Breast epithelium (tissue), 4 donors: ENCODE measurements at regions not wholly inside any gene's neighbourhood (a gene's known extent, or its start where the extent isn't known, plus 50 kb on each side); places are given as distances from the start of the nearest gene placed in this dataset.
A peak's percentile ranks its signal among the peaks of the same experiment; 100 is the strongest.

Source experiments
- DNase-seq, 2 donors: peaks; one replicate each; pipeline ENCODE4 v3.0.0-alpha.2; 2019; ENCODE audit warnings: low spot score in 2 of 2
- H3K27ac ChIP-seq, 2 donors: fragments of 200-600 bp; sonication (generic) in 1 of 2; one replicate each; pipeline ENCODE4 v1.5.1; 2016 to 2019; ENCODE audit warnings: mild to moderate bottlenecking in 1 of 2
- H3K27me3 ChIP-seq, 2 donors: fragments of 200-600 bp; sonication (generic) in 1 of 2; one replicate each; pipeline versions ENCODE4 v1.5.1 to v1.6.0; 2017 to 2019; ENCODE audit warnings: control low read depth in 1 of 2, mild to moderate bottlenecking in 1 of 2
- H3K36me3 ChIP-seq: fragments of 200-600 bp; one replicate; pipeline ENCODE4 v1.5.1; 2019
- H3K4me1 ChIP-seq, 2 donors: fragments of 200-600 bp; sonication (generic); one replicate each; pipeline ENCODE4 v1.5.1; 2016 to 2019; ENCODE audit warnings: control low read depth in 1 of 2
- H3K4me3 ChIP-seq, 3 donors: fragments of 200-600 bp; sonication (generic); 1 replicate in 2 of 3; 2 replicates in 1 of 3; pipeline ENCODE4 v1.5.1; 2016 to 2019; ENCODE audit warnings: mild to moderate bottlenecking in 3 of 3, moderate library complexity in 2 of 3
- H3K9me3 ChIP-seq, 2 donors: fragments of 200-600 bp; sonication (generic) in 1 of 2; one replicate each; pipeline ENCODE4 v1.5.1; 2016 to 2019; ENCODE audit warnings: control low read depth in 1 of 2
- CTCF ChIP-seq, 3 donors: fragments of 450-650 bp; IDR thresholded peaks; one replicate each; pipeline ENCODE4 v1.5.1; 2016 to 2017; ENCODE audit warnings: antibody characterized with exemption in 3 of 3, mild to moderate bottlenecking in 3 of 3, moderate library complexity in 3 of 3
- POLR2A ChIP-seq: fragments of 450-650 bp; IDR thresholded peaks from one replicate; pipeline ENCODE4 v1.6.1; 2016; ENCODE audit warnings: antibody characterized with exemption, mild to moderate bottlenecking, moderate library complexity
- POLR2AphosphoS5 ChIP-seq, 3 donors: sonication (generic); formaldehyde crosslinking; IDR thresholded peaks; one replicate each; pipeline ENCODE4 v1.6.1; 2017; ENCODE audit warnings: antibody characterized with exemption in 3 of 3
- intact Hi-C: fragments of 100-400 bp; cut with DNase I; formaldehyde crosslinking; loops from one replicate; pipeline ENCODE4 v1.15.1; 2023; ENCODE audit warnings: low total_unique reads

GRCh38 chr2:2580341-2580740 lies 249.3 kb upstream of the MYT1L start:
- H3K4me3 ChIP-seq, result no peak overlapping the region
- intact Hi-C loops, result loop anchor here (5.0 kb wide), 1 partner anchor 618 kb away; no protein-coding TSS in a partner anchor
- H3K27ac ChIP-seq, result no peak overlapping the region
- no peaks in the 10 kb centered on the region for H3K4me1 ChIP-seq
- no peaks in the 10 kb centered on the region for H3K9me3 ChIP-seq
- DNase-seq, result no peak
- peaks cover 0 to 19% of the 10 kb centered on the region in 2 donors for H3K27me3 ChIP-seq
- TF ChIP-seq CTCF (IDR thresholded peaks at IDR 0.05) (no peak), POLR2A (no peak), POLR2AphosphoS5 (IDR thresholded peaks at IDR 0.05) (no peak)
- no peaks in the 10 kb centered on the region for H3K36me3 ChIP-seq

- no peaks in the 10 kb centered on the region for H3K36me3 ChIP-seq
- TF ChIP-seq CTCF (IDR thresholded peaks at IDR 0.05) (no peak), POLR2A (no peak), POLR2AphosphoS5 (IDR thresholded peaks at IDR 0.05) (no peak)
- H3K9me3 ChIP-seq, result no peaks in the 10 kb centered on the region
- DNase-seq, result no peak
- intact Hi-C loops, result loop anchor here (5.0 kb wide), 1 partner anchor 618 kb away; no protein-coding TSS in a partner anchor
- no peak overlapping the region for H3K4me3 ChIP-seq
- H3K27ac ChIP-seq, result no peak overlapping the region
- peaks cover 0 to 19% of the 10 kb centered on the region in 2 donors for H3K27me3 ChIP-seq
- no peaks in the 10 kb centered on the region for H3K4me1 ChIP-seq
Observed at GRCh38 chr2:2579814-2580213, 248.7 kb upstream of the MYT1L start.

GRCh38 chr2:2577407-2577831 lies 246.3 kb upstream of the MYT1L start:
- H3K9me3 ChIP-seq, result no peaks in the 10 kb centered on the region
- no peaks in the 10 kb centered on the region for H3K4me1 ChIP-seq
- DNase-seq, result no peak
- no peak overlapping the region for H3K27ac ChIP-seq
- H3K4me3 ChIP-seq, result no peak overlapping the region
- H3K27me3 ChIP-seq, result peaks cover 0 to 14% of the 10 kb centered on the region in 2 donors
- TF ChIP-seq POLR2AphosphoS5 (IDR thresholded peaks at IDR 0.05), result no peak
- no peak for TF ChIP-seq POLR2A
- TF ChIP-seq CTCF (IDR thresholded peaks at IDR 0.05), result no peak
- H3K36me3 ChIP-seq, result no peaks in the 10 kb centered on the region
- intact Hi-C loops, result no loop called here

GRCh38 chr2:2575870-2576386 lies 244.9 kb upstream of the MYT1L start:
- Histone ChIP-seq H3K4me1 (no peaks in the 10 kb centered on the region), H3K36me3 (no peaks in the 10 kb centered on the region), H3K27me3 (peaks cover 0 to 3% of the 10 kb centered on the region in 2 donors), H3K27ac (no peak overlapping the region), H3K4me3 (no peak overlapping the region), H3K9me3 (no peaks in the 10 kb centered on the region)
- intact Hi-C loops, result no loop called here
- DNase-seq, result peak in 1 of 2 donors; percentile 12
- TF ChIP-seq POLR2A (no peak), CTCF (IDR thresholded peaks at IDR 0.05) (no peak), POLR2AphosphoS5 (IDR thresholded peaks at IDR 0.05) (no peak)

- Histone ChIP-seq H3K27me3 (peaks cover 0 to 1% of the 10 kb centered on the region in 2 donors), H3K4me3 (no peak overlapping the region), H3K4me1 (no peaks in the 10 kb centered on the region), H3K36me3 (no peaks in the 10 kb centered on the region), H3K9me3 (no peaks in the 10 kb centered on the region), H3K27ac (no peak overlapping the region)
- no peak for TF ChIP-seq POLR2A
- no peak for TF ChIP-seq POLR2AphosphoS5 (IDR thresholded peaks at IDR 0.05)
- no peak for TF ChIP-seq CTCF (IDR thresholded peaks at IDR 0.05)
- peak in 1 of 2 donors; percentile 9 for DNase-seq
- intact Hi-C loops, result no loop called here
Observed at GRCh38 chr2:2575181-2575577, 244.1 kb upstream of the MYT1L start.
